SU-DHL-6 (cell line): ENCODE measurements at regions not wholly inside any gene's neighbourhood (a gene's known extent, or its start where the extent isn't known, plus 50 kb on each side); places are given as distances from the start of the nearest gene placed in this dataset.

Experiments
- H2AFZ ChIP-seq: fragments of 200-600 bp; sonication (generic); 2 replicates; pipeline ENCODE4 v1.6.1; 2014; ENCODE audit warnings: low read depth, mild to moderate bottlenecking, moderate library complexity, mixed read lengths, antibody characterized with exemption, low read length; ENCODE audit not compliant: severe bottlenecking
- H3F3A ChIP-seq: fragments of 200-600 bp; shearing (Covaris generic); 2 replicates; pipeline ENCODE4 v1.6.0; 2016; ENCODE audit warnings: antibody characterized with exemption, mild to moderate bottlenecking; ENCODE audit not compliant: insufficient read depth
- H3K27ac ChIP-seq: fragments of 200-600 bp; sonication (generic); 2 replicates; pipeline ENCODE4 v1.5.1; 2016; ENCODE audit warnings: low read depth, mild to moderate bottlenecking, low read length, moderate library complexity, mixed read lengths
- H3K27me3 ChIP-seq: fragments of 200-600 bp; sonication (generic), shearing (Covaris generic); 2 replicates; pipeline ENCODE4 v1.6.0; 2014; ENCODE audit warnings: mild to moderate bottlenecking, low read length
- H3K36me3 ChIP-seq: fragments of 200-600 bp; sonication (generic); 2 replicates; pipeline ENCODE4 v1.6.1; 2014; ENCODE audit warnings: mild to moderate bottlenecking, low read length, mixed read lengths
- H3K4me2 ChIP-seq: fragments of 300-600, 200-600 bp; shearing (Covaris generic), sonication (generic); 2 replicates; pipeline ENCODE4 v1.6.0; 2014; ENCODE audit warnings: low read length, low read depth, mild to moderate bottlenecking; ENCODE audit not compliant: poor library complexity, severe bottlenecking
- H3K4me3 ChIP-seq: fragments of 200-600 bp; sonication (generic); 2 replicates; pipeline ENCODE4 v1.5.1; 2014; ENCODE audit warnings: antibody characterized with exemption, low read length, mild to moderate bottlenecking, mixed read lengths; ENCODE audit not compliant: insufficient read depth, poor library complexity, severe bottlenecking
- H3K79me2 ChIP-seq: fragments of 200-600 bp; sonication (generic); 2 replicates; pipeline ENCODE4 v1.6.1; 2014; ENCODE audit warnings: mild to moderate bottlenecking, low read length, moderate library complexity; ENCODE audit not compliant: insufficient read depth
- H3K9ac ChIP-seq: fragments of 200-600 bp; sonication (generic); 2 replicates; pipeline ENCODE4 v1.7.0; 2014; ENCODE audit warnings: mild to moderate bottlenecking, low read length
- H3K9me2 ChIP-seq: fragments of 200-600 bp; sonication (generic); replicated peaks from 2 replicates; pipeline ENCODE4 v1.6.1; 2014; ENCODE audit warnings: low read length; ENCODE audit not compliant: insufficient read depth
- H3K9me3 ChIP-seq: fragments of 200-600 bp; sonication (generic); 2 replicates; pipeline ENCODE4 v1.6.1; 2014; ENCODE audit warnings: low read length, mixed read lengths; ENCODE audit not compliant: insufficient read depth
- H4K20me1 ChIP-seq: fragments of 200-600 bp; sonication (generic); 2 replicates; pipeline ENCODE4 v1.6.1; 2014; ENCODE audit warnings: low read depth, mild to moderate bottlenecking, antibody characterized with exemption, low read length, moderate library complexity, mixed read lengths
- CTCF ChIP-seq: fragments of 200-600 bp; sonication (generic); IDR thresholded peaks from one replicate; pipeline ENCODE4 v1.5.1; 2017; ENCODE audit warnings: antibody characterized with exemption, mild to moderate bottlenecking, low read length, moderate library complexity; ENCODE audit not compliant: insufficient read depth, poor library complexity, severe bottlenecking
- EZH2phosphoT487 ChIP-seq: fragments of 200-600 bp; sonication (generic), shearing (Covaris generic); conservative IDR thresholded peaks from 2 replicates; pipeline ENCODE4 v1.6.1; 2018; ENCODE audit warnings: mild to moderate bottlenecking, antibody characterized with exemption, low read length, moderate library complexity, mixed read lengths

- Histone ChIP-seq H3K9ac (no peak overlapping the region), H3F3A (no peaks in the 10 kb centered on the region), H3K27me3 (no peaks in the 10 kb centered on the region), H3K27ac (no peak overlapping the region), H3K79me2 (no peaks in the 10 kb centered on the region), H3K36me3 (no peaks in the 10 kb centered on the region), H3K4me2 (no peak overlapping the region), H3K9me2 (no peaks in the 10 kb centered on the region), H2AFZ (no peak overlapping the region), H4K20me1 (no peaks in the 10 kb centered on the region), H3K9me3 (no peaks in the 10 kb centered on the region), H3K4me3 (no peak overlapping the region)
- TF ChIP-seq EZH2phosphoT487 (no peak), CTCF (no peak)
These were observed 365.2 kb downstream of the USP25 start for GRCh38 chr21:16095005-16095404.

DNA sequence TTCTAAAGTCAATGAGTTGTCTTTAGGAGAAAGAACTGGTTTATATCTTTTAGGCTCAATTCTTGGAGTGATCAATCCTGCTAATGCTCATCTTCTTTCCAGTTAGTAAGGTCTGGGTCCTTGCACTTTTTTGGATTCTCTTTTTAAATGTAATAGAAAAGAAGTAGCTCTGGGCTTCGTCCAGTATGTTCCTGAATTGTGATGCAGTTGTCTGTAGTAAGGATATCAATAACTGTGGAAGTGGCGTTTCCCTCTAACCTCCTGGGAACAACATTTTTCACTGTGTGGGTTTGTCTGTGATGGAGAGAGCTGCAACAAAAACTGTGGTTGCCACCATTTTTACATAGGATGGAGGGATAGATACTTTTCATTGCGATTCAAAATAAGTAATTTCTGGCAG is 367.2 kb downstream of the USP25 start:
- no peak for TF ChIP-seq EZH2phosphoT487
- TF ChIP-seq CTCF: no peak
- H3F3A ChIP-seq: no peaks in the 10 kb centered on the region
- H3K4me3 ChIP-seq: no peak overlapping the region
- no peak overlapping the region for H3K9ac ChIP-seq
- no peaks in the 10 kb centered on the region for H3K9me2 ChIP-seq
- no peaks in the 10 kb centered on the region for H3K9me3 ChIP-seq
- H3K4me2 ChIP-seq: no peak overlapping the region
- H3K79me2 ChIP-seq: no peaks in the 10 kb centered on the region
- H3K27me3 ChIP-seq: no peaks in the 10 kb centered on the region
- H4K20me1 ChIP-seq: no peaks in the 10 kb centered on the region
- no peak overlapping the region for H3K27ac ChIP-seq
- no peaks in the 10 kb centered on the region for H3K36me3 ChIP-seq
- H2AFZ ChIP-seq: no peak overlapping the region

- Histone ChIP-seq H3K9ac (no peak overlapping the region), H3K4me2 (no peak overlapping the region), H2AFZ (no peak overlapping the region), H4K20me1 (no peaks in the 10 kb centered on the region), H3K36me3 (no peaks in the 10 kb centered on the region), H3K4me3 (no peak overlapping the region), H3F3A (no peaks in the 10 kb centered on the region), H3K9me2 (no peaks in the 10 kb centered on the region), H3K79me2 (no peaks in the 10 kb centered on the region), H3K27ac (no peak overlapping the region), H3K9me3 (no peaks in the 10 kb centered on the region), H3K27me3 (no peaks in the 10 kb centered on the region)
- no peak for TF ChIP-seq CTCF
- no peak for TF ChIP-seq EZH2phosphoT487
These were observed 372.3 kb downstream of the USP25 start for GRCh38 chr21:16102113-16102512.
